Dedifferentiated amniotic fluid mesenchymal stem cell (primary cell): ENCODE measurements at regions not wholly inside any gene's neighbourhood (a gene's known extent, or its start where the extent isn't known, plus 50 kb on each side); places are given as distances from the start of the nearest gene placed in this dataset.

Source experiments
- DNase-seq: peaks from one replicate; pipeline ENCODE4 v3.0.0-alpha.2; 2016; ENCODE audit errors: extremely low spot score

DNA sequence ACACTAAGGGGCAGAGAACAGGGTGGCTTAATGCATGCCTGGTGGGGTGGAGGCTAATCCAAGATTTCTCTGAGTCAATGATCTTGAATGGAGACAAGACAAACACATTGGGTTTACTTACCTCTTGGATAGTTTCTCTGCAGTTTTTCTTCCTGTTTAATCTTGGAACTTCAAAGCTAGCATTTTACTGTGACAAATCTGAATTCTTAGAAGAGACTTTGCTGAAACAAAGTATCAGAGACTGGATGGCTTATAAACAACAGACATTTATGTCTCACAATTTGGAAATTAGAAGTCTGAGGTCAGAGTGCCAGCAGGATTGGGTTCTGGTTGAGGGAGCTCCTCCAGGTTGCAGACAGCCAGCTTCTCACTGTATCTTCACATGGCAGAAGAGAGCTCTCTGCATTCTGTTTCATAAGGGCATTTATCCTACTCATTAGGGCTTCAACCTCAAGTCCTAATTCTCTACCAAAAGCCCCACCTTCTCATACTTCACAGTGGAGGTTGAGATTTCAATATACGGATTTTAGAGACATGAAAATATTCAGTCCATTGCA lies 921.8 kb downstream of the VRK1 start:
- DNase-seq, result no peak

DNA sequence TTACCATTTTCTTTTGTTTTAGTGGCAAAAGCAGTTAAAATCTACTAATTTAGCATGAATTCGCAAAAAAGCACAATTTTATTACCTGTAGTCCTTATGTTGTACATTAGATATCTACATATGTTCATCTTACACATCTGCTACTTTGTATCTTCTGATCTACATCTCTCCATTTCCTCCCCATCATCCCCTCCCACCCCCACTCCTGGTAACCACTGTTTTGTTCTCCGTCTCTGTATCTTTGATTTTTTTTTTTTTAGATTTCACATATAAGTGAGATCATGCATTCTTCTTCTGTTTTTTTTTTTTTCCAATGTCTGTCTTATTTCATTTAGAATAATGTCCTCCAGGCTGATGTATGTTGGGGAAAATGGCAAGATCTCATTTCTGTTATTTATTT lies 922.7 kb downstream of the VRK1 start:
- DNase-seq, result no peak

DNA sequence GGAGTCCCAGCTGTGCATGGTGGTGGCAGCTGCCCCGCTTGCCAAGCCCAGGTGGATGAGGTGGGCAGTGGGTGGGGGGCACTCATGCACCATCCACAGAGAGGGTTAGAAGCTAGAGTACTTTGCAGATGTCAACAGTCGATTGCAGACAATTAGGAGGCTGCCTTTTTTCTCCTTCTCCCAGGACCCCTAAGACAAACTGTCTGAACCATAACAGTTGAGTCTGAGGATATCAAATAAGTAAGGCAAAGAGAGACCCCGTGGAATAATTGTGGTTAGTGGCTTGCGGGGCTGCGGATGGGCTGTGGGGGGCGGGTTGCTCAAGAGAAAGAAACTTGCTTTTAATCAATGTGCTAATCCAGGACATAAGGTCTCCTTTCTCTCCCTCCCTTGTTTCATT lies 926.2 kb downstream of the VRK1 start:
- no peak for DNase-seq

DNA sequence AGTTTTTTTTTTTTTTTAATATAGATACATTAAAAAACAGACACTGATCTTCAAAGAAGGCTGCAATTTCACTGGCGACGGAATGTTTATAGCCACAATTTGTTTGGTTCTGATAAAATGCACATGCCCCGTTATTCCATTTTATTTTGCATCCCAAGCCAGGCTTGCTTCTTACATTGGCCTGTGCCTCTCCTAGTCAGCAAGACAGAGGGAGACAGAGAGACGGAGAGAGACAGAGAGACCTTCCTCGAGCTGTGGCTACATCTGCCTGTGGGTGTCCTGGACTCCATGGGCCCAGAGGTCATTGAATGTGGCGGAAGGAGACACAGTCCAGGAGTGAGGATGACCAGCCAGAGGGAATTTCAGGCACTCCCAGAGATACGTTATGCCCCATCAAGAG lies 926.6 kb downstream of the VRK1 start:
- DNase-seq, result no peak

DNA sequence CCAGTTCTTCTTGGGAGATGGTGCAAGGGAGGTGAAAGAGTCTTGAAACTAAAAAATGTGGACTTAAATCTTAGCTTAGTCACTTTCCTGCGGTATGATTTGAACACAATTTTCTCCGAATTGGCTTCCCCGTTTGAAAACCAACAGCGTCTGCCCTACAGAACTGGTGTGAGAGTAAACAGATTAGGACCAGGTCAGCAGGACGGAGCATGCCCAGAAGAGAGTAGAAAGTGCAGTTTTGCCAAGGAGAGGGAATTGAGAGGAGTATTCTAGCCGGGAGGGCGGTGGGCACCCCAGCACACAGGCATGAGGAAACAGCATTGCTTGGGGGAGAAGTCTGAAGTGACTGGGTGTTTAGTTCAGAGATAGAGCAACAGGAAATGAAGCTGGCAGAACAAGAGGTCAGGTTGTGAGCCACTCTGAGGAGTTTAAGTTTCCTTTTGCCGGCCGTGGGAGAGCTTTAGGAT lies 927.1 kb downstream of the VRK1 start:
- no peak for DNase-seq

DNA sequence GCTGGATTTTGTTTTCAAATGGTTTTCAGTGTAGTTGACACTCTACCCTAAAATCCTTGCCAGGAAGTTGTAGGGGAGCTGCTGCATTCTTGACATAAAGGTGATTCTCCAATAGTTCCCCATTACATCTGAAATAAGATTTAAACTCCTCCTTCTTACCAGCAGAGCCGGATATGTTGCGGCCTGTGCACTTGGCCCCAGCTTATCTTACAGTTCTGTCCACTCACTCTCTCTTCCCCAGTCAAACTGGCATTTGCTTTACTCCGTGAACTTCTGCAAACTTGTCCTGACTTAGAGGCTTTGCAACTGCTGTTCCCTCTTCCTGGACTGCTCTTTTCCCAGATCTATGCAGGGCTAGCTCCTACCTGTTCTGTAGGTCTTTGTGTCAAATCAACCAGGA lies 929.5 kb downstream of the VRK1 start:
- DNase-seq, result no peak

- no peak for DNase-seq
These were observed 933.5 kb downstream of the VRK1 start for GRCh38 chr14:97730706-97731105.

- DNase-seq, result no peak
These were observed 934.6 kb downstream of the VRK1 start for GRCh38 chr14:97731800-97732199.

- no peak for DNase-seq
These were observed 950.1 kb downstream of the VRK1 start for GRCh38 chr14:97747316-97747715.

- no peak for DNase-seq
These were observed 951.4 kb downstream of the VRK1 start for GRCh38 chr14:97748616-97749015.

DNA sequence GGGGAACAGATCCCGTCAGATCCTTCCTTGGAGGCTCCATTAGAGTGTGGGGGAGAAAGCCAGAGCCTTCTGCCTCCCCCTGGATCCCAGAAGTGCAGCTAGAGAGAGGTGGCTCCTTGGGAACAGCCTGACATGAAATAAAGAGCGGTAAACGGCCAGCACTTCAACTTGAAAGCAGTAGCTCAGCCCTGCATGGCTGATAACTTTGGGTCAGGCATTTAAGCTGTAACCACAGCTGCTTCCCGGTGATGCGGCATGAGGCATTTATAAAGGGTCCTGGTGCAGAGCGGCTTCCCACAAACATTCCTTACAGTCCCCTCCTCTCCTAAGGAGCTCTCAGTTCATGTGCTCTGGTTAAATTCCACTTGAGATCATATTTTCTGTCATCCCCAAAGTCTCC lies 960.3 kb downstream of the VRK1 start:
- no peak for DNase-seq

DNA sequence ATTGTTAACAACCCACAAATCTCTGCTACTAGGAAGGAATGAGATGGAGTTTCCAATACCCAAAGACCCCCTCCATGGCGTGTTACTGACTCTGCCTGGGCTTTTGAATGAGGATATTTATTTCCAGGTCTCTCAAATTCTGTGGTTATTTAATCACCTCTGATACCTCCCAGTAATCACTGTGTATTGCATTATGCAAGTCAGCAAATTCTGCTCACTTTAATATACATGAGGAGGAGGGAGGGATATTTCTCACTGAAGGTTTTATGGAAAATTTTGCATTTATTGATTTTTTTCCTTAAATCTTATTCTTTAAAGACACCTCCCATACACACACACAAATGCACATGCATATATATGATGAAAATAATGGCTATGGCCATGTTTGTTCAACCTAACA lies 962.9 kb downstream of the VRK1 start:
- DNase-seq, result no peak

DNA sequence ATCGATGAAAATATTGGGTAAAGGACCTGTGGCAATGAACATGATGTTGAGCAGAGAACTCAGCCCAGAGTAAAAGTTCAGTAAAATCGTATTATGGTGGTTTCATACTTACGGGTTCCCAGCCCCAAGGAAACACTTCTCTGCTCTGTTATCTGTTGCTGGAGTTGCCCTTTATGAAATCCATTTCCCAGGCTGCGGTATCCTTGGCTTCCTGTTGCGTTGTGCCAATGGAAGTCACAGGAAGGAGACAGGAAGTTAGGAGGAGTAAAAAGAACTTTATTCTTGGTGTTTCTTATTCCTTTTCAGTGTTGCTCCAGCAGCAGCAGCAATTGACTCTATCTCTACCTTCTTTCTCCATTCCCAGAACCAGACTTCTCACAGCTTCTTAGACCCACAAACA lies 965.2 kb downstream of the VRK1 start:
- DNase-seq, result no peak

GRCh38 chr14:97771340-97772045 lies 974.3 kb downstream of the VRK1 start:
- no peak for DNase-seq

DNA sequence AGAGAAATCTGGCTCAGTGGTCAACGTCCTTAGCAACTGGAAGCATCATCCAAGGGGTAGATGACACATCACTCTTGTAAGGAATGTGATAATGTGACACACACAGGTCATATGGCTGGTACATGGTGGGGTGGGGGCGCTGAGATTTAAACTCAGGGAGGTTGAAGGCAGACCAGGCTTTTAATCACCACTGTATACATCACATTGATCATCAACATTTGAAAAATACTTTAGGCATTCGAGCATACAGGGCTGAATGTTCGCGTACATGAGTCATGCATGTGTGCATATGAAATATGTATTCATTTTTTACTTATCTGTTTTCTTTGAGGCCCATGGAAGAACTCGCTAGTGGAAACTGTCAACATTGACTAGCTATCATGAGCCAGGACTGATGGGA lies 976.4 kb downstream of the VRK1 start:
- DNase-seq, result no peak

- DNase-seq, result no peak
These were observed 979.8 kb downstream of the VRK1 start for GRCh38 chr14:97776890-97777558.

GRCh38 chr14:97777622-97778355 lies 980.6 kb downstream of the VRK1 start:
- DNase-seq, result no peak

- DNase-seq, result no peak
These were observed 982.0 kb downstream of the VRK1 start for GRCh38 chr14:97779140-97779539.

DNA sequence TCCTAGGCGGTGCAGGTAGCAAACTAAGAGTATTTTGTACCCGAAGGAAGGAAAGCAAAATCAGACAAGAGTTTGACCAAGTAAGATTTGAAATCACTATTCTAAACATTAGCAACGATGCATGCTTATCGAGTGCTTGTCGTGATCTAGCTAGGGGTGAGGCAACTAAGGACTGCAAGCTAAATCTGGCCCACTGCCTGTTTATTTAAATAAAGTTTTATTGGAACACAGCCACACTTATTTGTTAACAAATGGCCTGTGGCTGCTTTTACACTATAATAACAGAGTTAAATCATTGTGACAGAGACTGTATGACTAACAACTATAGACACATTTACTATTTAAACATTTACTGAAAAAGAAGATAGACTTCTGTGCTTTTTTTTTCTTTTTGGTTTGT lies 983.6 kb downstream of the VRK1 start:
- no peak for DNase-seq

DNA sequence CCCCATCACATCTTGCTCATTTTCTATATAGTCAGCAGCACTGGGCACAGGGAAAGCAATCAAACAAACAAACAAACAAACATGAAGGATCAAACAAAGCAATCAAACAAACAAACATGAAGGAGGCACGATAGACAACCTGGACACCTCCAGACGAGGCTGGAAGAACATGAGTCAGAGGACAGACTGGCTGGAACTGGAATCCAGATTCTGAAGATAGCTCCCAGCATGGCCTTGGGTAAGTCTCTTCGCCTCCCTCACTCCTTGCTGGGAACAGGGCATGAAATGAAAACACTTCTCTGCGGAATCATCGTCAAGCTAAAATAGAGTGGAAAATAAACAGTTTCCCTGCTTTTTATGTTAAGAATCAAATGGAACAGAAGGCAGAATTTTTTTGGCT lies 984.8 kb downstream of the VRK1 start:
- no peak for DNase-seq

GRCh38 chr14:97782871-97783414 lies 985.8 kb downstream of the VRK1 start:
- DNase-seq, result no peak

DNA sequence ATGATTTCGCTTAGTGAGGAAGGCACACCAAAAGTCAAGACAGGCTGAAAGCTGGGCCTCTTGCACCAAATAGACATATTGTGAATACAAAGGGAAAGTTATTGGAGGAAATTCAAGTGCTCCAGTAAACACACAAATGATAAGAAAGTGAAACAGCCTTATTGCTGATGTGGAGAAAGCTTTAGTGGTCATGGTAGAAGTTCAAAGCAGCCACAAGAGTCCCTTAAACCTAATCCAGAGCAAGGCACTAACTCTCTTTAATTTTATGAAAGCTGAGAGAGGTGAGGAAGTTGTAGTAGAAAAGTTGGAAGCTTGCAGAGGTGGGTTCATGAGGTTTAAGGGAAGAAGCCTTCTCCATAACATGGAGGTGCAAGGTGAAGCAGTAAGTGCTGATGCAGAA lies 988.3 kb downstream of the VRK1 start:
- DNase-seq, result no peak
